SU-DHL-6 (cell line): ENCODE measurements at regions not wholly inside any gene's neighbourhood (a gene's known extent, or its start where the extent isn't known, plus 50 kb on each side); places are given as distances from the start of the nearest gene placed in this dataset.

Source experiments
- H2AFZ ChIP-seq: fragments of 200-600 bp; sonication (generic); 2 replicates; pipeline ENCODE4 v1.6.1; 2014; ENCODE audit warnings: low read depth, mild to moderate bottlenecking, moderate library complexity, mixed read lengths, antibody characterized with exemption, low read length; ENCODE audit not compliant: severe bottlenecking
- H3F3A ChIP-seq: fragments of 200-600 bp; shearing (Covaris generic); 2 replicates; pipeline ENCODE4 v1.6.0; 2016; ENCODE audit warnings: antibody characterized with exemption, mild to moderate bottlenecking; ENCODE audit not compliant: insufficient read depth
- H3K27ac ChIP-seq: fragments of 200-600 bp; sonication (generic); 2 replicates; pipeline ENCODE4 v1.5.1; 2016; ENCODE audit warnings: low read depth, mild to moderate bottlenecking, low read length, moderate library complexity, mixed read lengths
- H3K27me3 ChIP-seq: fragments of 200-600 bp; sonication (generic), shearing (Covaris generic); 2 replicates; pipeline ENCODE4 v1.6.0; 2014; ENCODE audit warnings: mild to moderate bottlenecking, low read length
- H3K36me3 ChIP-seq: fragments of 200-600 bp; sonication (generic); 2 replicates; pipeline ENCODE4 v1.6.1; 2014; ENCODE audit warnings: mild to moderate bottlenecking, low read length, mixed read lengths
- H3K4me2 ChIP-seq: fragments of 300-600, 200-600 bp; shearing (Covaris generic), sonication (generic); 2 replicates; pipeline ENCODE4 v1.6.0; 2014; ENCODE audit warnings: low read length, low read depth, mild to moderate bottlenecking; ENCODE audit not compliant: poor library complexity, severe bottlenecking
- H3K4me3 ChIP-seq: fragments of 200-600 bp; sonication (generic); 2 replicates; pipeline ENCODE4 v1.5.1; 2014; ENCODE audit warnings: antibody characterized with exemption, low read length, mild to moderate bottlenecking, mixed read lengths; ENCODE audit not compliant: insufficient read depth, poor library complexity, severe bottlenecking
- H3K79me2 ChIP-seq: fragments of 200-600 bp; sonication (generic); 2 replicates; pipeline ENCODE4 v1.6.1; 2014; ENCODE audit warnings: mild to moderate bottlenecking, low read length, moderate library complexity; ENCODE audit not compliant: insufficient read depth
- H3K9ac ChIP-seq: fragments of 200-600 bp; sonication (generic); 2 replicates; pipeline ENCODE4 v1.7.0; 2014; ENCODE audit warnings: mild to moderate bottlenecking, low read length
- H3K9me2 ChIP-seq: fragments of 200-600 bp; sonication (generic); replicated peaks from 2 replicates; pipeline ENCODE4 v1.6.1; 2014; ENCODE audit warnings: low read length; ENCODE audit not compliant: insufficient read depth
- H3K9me3 ChIP-seq: fragments of 200-600 bp; sonication (generic); 2 replicates; pipeline ENCODE4 v1.6.1; 2014; ENCODE audit warnings: low read length, mixed read lengths; ENCODE audit not compliant: insufficient read depth
- H4K20me1 ChIP-seq: fragments of 200-600 bp; sonication (generic); 2 replicates; pipeline ENCODE4 v1.6.1; 2014; ENCODE audit warnings: low read depth, mild to moderate bottlenecking, antibody characterized with exemption, low read length, moderate library complexity, mixed read lengths
- EZH2phosphoT487 ChIP-seq: fragments of 200-600 bp; sonication (generic), shearing (Covaris generic); conservative IDR thresholded peaks from 2 replicates; pipeline ENCODE4 v1.6.1; 2018; ENCODE audit warnings: mild to moderate bottlenecking, antibody characterized with exemption, low read length, moderate library complexity, mixed read lengths
- TF ChIP-seq, protein P1 (sequence below): fragments of 200-600 bp; sonication (generic); IDR thresholded peaks from one replicate; pipeline ENCODE4 v1.5.1; 2017; ENCODE audit warnings: antibody characterized with exemption, mild to moderate bottlenecking, low read length, moderate library complexity; ENCODE audit not compliant: insufficient read depth, poor library complexity, severe bottlenecking

DNA sequence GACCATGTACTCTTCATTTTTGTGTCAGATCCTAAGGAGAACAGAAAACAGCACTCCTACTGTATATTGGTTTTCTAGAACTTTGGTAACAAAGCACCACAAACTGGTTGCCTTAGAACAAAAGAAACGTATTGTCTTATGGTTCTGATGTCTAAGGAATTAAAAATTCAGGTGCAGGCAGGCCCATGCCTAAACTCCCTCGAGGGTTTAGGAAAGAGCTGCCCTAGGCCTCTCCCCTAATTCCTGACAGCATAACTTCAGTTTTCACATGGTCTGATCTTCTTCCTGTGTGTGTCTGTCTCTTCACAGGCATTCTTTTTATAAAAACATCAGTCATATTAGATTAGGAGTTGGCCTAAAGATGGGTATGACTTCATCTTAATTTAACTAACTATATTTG is 1093.6 kb downstream of the TECRL start:
- no peak overlapping the region for H3K4me2 ChIP-seq
- no peaks in the 10 kb centered on the region for H3K79me2 ChIP-seq
- no peak for TF ChIP-seq EZH2phosphoT487
- TF ChIP-seq, protein P1, sequence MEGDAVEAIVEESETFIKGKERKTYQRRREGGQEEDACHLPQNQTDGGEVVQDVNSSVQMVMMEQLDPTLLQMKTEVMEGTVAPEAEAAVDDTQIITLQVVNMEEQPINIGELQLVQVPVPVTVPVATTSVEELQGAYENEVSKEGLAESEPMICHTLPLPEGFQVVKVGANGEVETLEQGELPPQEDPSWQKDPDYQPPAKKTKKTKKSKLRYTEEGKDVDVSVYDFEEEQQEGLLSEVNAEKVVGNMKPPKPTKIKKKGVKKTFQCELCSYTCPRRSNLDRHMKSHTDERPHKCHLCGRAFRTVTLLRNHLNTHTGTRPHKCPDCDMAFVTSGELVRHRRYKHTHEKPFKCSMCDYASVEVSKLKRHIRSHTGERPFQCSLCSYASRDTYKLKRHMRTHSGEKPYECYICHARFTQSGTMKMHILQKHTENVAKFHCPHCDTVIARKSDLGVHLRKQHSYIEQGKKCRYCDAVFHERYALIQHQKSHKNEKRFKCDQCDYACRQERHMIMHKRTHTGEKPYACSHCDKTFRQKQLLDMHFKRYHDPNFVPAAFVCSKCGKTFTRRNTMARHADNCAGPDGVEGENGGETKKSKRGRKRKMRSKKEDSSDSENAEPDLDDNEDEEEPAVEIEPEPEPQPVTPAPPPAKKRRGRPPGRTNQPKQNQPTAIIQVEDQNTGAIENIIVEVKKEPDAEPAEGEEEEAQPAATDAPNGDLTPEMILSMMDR: no peak
- H3K4me3 ChIP-seq: no peak overlapping the region
- no peaks in the 10 kb centered on the region for H3K9me2 ChIP-seq
- H4K20me1 ChIP-seq: no peaks in the 10 kb centered on the region
- H3K9ac ChIP-seq: no peak overlapping the region
- no peaks in the 10 kb centered on the region for H3K9me3 ChIP-seq
- H3K27me3 ChIP-seq: no peaks in the 10 kb centered on the region
- no peak overlapping the region for H3K27ac ChIP-seq
- H3K36me3 ChIP-seq: no peaks in the 10 kb centered on the region
- H2AFZ ChIP-seq: no peak overlapping the region
- H3F3A ChIP-seq: no peaks in the 10 kb centered on the region

DNA sequence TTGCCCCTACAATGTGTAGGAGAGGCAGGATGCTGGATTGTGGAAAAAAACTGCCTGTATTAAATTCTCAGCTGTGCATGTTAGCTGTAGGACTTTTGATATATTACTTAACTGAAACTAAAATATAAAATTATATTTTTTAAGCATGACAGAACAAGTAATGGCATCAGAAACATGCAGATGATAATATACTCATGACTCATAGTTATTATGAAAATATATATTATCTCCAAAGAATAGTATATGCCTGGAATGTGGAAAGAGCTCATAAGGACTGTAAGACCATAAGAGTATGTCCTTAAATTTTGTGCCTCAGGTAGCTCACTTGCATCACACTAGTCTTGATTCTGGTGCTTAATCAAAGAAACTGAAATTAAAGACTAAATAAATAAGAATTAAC is 1100.6 kb downstream of the TECRL start:
- Histone ChIP-seq H3K9me3 (no peaks in the 10 kb centered on the region), H3K36me3 (no peaks in the 10 kb centered on the region), H3K4me3 (no peak overlapping the region), H3K9me2 (no peaks in the 10 kb centered on the region), H3K9ac (no peak overlapping the region), H3F3A (no peaks in the 10 kb centered on the region), H3K79me2 (no peaks in the 10 kb centered on the region), H2AFZ (no peak overlapping the region), H3K4me2 (no peak overlapping the region), H3K27me3 (no peaks in the 10 kb centered on the region), H4K20me1 (no peaks in the 10 kb centered on the region), H3K27ac (no peak overlapping the region)
- no peak for TF ChIP-seq EZH2phosphoT487
- TF ChIP-seq, protein P1: no peak

DNA sequence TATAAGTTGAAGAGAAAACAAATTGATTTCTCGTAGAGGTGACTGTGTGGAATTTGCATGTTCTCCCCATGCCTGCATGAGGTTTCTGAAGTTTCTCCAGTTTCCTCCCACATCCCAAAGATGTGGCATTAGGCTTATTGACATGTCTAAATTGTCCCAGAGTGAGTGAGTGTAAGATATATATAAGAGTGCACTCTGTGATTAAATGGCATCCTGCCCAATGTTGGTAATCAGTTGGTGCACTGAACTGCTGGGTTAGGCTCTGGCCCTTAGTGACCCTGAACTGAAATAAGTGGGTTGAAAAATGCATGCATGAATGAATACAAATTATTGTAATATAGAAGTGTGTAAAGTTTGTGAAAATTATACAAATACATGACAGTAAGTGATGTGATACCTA is 1106.5 kb downstream of the TECRL start:
- no peak overlapping the region for H3K4me2 ChIP-seq

More for the DNA sequence above, 1106.5 kb downstream of the TECRL start:
- H3K9me2 ChIP-seq: no peaks in the 10 kb centered on the region
- H2AFZ ChIP-seq: no peak overlapping the region
- H4K20me1 ChIP-seq: no peaks in the 10 kb centered on the region
- no peak overlapping the region for H3K9ac ChIP-seq
- H3K9me3 ChIP-seq: no peaks in the 10 kb centered on the region
- H3K27ac ChIP-seq: no peak overlapping the region
- H3K79me2 ChIP-seq: no peaks in the 10 kb centered on the region
- no peaks in the 10 kb centered on the region for H3K36me3 ChIP-seq
- TF ChIP-seq, protein P1: no peak
- TF ChIP-seq EZH2phosphoT487: no peak
- H3K27me3 ChIP-seq: no peaks in the 10 kb centered on the region
- no peak overlapping the region for H3K4me3 ChIP-seq
- H3F3A ChIP-seq: no peaks in the 10 kb centered on the region
